NCI-H1694 treated with DMSO at 0.1 percent for 48 hours (cell line): ENCODE measurements at regions not wholly inside any gene's neighbourhood (a gene's known extent, or its start where the extent isn't known, plus 50 kb on each side); places are given as distances from the start of the nearest gene placed in this dataset.

ENCODE experiments used
- DNase-seq: peaks from one replicate; lab custom pipeline; 2025; lab: John Stamatoyannopoulos, UW

- DNase-seq = no peak
Observed at GRCh38 chr6:21965016-21965415, 331.8 kb downstream of the PRL start.

- no peak for DNase-seq
Observed at GRCh38 chr6:21965953-21966539, 330.8 kb downstream of the PRL start.

- no peak for DNase-seq
Observed at GRCh38 chr6:21967056-21967974, 329.5 kb downstream of the PRL start.

GRCh38 chr6:21968411-21968810 lies 328.4 kb downstream of the PRL start:
- DNase-seq = no peak

- no peak for DNase-seq
Observed at GRCh38 chr6:21969192-21969591, 327.6 kb downstream of the PRL start.

GRCh38 chr6:21970569-21971300 lies 326.1 kb downstream of the PRL start:
- DNase-seq = no peak

- DNase-seq = no peak
Observed at GRCh38 chr6:21971541-21971940, 325.3 kb downstream of the PRL start.

- no peak for DNase-seq
Observed at GRCh38 chr6:21972516-21972915, 324.3 kb downstream of the PRL start.

- no peak for DNase-seq
Observed at GRCh38 chr6:21977346-21977745, 319.5 kb downstream of the PRL start.

- no peak for DNase-seq
Observed at GRCh38 chr6:21981235-21981833, 315.5 kb downstream of the PRL start.

- DNase-seq = no peak
Observed at GRCh38 chr6:21984135-21984534, 312.7 kb downstream of the PRL start.

GRCh38 chr6:21984561-21984960 lies 312.3 kb downstream of the PRL start:
- no peak for DNase-seq

- DNase-seq = no peak
Observed at GRCh38 chr6:21985904-21986303, 310.9 kb downstream of the PRL start.

- DNase-seq = no peak
Observed at GRCh38 chr6:21986703-21987102, 310.1 kb downstream of the PRL start.

GRCh38 chr6:21987501-21987957 lies 309.3 kb downstream of the PRL start:
- no peak for DNase-seq

- DNase-seq = no peak
Observed at GRCh38 chr6:21990577-21990976, 306.3 kb downstream of the PRL start.

- DNase-seq = no peak
Observed at GRCh38 chr6:21992178-21992967, 304.5 kb downstream of the PRL start.

- no peak for DNase-seq
Observed at GRCh38 chr6:21993841-21994240, 303.0 kb downstream of the PRL start.

- DNase-seq = no peak
Observed at GRCh38 chr6:21994821-21995220, 302.0 kb downstream of the PRL start.

- no peak for DNase-seq
Observed at GRCh38 chr6:21995318-21995717, 301.5 kb downstream of the PRL start.

- no peak for DNase-seq
Observed at GRCh38 chr6:21996425-21997118, 300.3 kb downstream of the PRL start.
